Stimulated activated CD4-positive, alpha-beta T cell treated with anti-CD3 and anti-CD28 coated beads, Interleukin-1b, Interleukin-23, amount 100 ng/mL, for 24 hours (primary cell): ENCODE measurements at regions not wholly inside any gene's neighbourhood (a gene's known extent, or its start where the extent isn't known, plus 50 kb on each side); places are given as distances from the start of the nearest gene placed in this dataset.
"Not testable (repeated sequence)": the region's sequence is repeated elsewhere in the genome, so short reads cannot be mapped to it uniquely, and the experiment has no call there.

Experiments
- DNase-seq, 4 experiments: peaks; one replicate each; pipeline ENCODE4 v3.0.0-alpha.2; 2020; ENCODE audit warnings: low read depth in 4 of 4, low spot score in 1 of 4

DNA sequence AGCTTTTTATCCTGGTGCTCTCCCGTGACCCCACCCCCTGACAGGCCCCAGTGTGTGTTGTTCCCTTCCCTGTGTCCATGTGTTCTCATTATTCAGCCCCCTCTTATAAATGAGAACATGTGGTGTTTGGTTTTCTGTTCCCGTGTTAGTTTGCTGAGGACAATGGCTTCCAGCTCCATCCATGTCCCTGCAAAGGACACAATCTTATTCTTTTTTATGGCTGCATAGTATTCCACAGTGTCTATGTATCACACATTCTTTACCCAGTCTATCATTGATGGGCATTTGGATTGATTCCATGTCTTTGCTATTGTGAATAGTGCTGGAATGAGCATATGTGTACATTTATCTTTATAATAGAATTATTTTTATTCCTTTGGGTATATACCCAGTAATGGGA lies 360.5 kb downstream of the GATA3 start:
- not testable (repeated sequence) for DNase-seq

DNA sequence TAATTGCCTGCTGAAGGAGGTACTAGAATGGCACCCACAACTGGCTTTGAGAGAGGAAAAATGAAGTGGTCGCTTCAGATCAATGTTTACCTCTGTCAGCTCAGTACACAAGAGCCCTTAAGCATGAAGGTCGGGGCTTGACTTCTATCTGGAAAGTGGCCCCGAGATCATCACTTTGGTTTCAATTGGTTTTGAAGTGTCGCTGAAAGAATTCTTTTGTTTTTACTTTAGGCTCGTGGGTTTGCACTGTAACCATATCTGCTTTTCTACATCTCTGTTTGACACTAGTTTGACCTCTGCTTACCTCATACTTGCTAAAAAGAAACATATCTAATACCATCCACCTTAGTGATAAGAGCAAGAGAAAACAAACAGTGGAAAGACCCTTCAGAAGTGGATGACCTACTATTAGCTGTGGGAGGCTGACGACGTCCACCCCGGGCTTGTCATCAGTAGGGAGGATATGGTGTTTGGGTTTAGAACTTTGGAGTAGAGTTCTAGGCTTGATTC lies 361.8 kb downstream of the GATA3 start:
- no peak for DNase-seq

- no peak for DNase-seq
Observed at GRCh38 chr10:8416760-8417159, 362.3 kb downstream of the GATA3 start.

DNA sequence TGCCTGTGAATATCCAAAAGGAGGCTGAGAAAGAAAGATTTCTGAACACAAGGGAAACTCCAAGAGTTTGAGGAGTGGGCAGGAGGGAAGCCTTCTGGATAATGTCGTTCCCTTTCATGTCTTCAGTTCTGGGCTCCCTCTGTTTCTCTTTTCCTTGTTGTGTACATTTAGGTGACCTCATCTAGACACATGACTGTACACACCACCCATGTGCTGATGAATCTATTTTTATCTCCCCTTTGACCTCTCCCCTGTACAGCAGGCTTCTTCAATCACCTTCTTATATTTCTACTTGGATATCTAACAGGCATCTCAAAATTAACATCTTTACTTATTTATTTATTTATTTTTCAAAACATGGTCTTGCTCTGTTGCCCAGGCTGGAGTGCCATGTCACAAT lies 363.1 kb downstream of the GATA3 start:
- no peak for DNase-seq

- no peak for DNase-seq
Observed at GRCh38 chr10:8418631-8419030, 364.1 kb downstream of the GATA3 start.

GRCh38 chr10:8420182-8420581 lies 365.7 kb downstream of the GATA3 start:
- no peak for DNase-seq

- no peak for DNase-seq
Observed at GRCh38 chr10:8424555-8425211, 370.2 kb downstream of the GATA3 start.

GRCh38 chr10:8428654-8429053 lies 374.2 kb downstream of the GATA3 start:
- DNase-seq: no peak

DNA sequence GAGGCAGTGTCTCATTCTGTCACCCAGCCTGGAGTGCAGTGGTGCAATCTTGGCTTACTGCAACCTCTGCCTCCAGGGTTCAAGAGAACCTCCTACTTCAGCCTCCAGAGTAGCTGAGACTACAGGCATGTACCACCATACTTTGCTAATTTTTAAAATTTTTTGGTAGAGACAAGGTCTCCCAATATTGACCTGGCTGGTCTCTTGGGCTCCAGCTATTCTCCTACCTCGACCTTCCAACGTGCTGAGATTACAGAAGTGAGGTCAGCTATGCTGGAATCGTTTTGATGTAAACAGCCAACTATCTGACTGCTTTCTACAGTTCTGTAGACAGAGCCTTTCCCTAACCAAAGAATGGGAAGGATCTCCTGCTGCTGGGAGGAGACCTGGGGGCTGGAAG lies 375.8 kb downstream of the GATA3 start:
- DNase-seq: no peak

GRCh38 chr10:8431511-8431910 lies 377.0 kb downstream of the GATA3 start:
- no peak for DNase-seq

DNA sequence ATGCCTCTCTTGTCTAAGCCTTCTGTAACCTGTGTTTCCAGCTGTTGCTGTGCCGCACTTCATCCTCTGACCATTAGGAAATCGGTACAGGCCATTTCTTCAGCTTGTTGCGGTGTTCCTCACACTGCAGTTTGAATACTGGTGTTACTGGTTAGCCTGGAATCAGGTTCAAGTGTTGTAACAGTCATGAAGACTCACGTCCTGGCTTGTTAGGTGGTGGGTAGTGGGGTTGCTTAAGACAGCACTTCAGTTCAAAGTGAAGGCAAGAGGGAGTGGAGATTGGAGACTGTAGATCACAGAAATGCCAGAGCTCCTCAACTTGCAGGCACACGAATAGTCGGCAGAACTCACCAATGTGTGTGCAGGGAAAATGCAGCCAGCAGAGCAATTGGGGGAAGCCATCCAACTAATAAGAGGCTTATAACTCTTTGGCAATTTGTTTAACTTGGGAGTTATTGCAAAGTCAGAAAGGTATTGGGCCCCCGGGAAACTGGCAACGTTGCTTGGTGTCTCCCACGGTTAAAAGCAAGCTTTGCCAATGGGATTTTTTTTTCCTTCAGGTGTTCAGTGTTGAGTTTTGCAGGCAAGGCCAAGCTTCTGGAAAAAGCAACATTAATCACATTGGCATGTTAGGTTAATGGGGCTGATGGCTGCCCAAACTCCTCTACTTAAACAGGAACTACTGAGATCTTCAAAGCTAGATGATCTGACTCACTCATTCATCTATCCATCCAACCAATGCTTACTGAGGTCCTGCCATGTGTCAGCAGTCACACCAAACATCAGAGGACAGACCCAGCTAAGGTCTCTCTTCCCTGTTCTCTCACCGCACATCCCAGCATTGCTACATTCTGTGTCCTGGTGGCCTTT lies 380.9 kb downstream of the GATA3 start:
- no peak for DNase-seq

- no peak for DNase-seq
Observed at GRCh38 chr10:8437896-8438295, 383.4 kb downstream of the GATA3 start.

DNA sequence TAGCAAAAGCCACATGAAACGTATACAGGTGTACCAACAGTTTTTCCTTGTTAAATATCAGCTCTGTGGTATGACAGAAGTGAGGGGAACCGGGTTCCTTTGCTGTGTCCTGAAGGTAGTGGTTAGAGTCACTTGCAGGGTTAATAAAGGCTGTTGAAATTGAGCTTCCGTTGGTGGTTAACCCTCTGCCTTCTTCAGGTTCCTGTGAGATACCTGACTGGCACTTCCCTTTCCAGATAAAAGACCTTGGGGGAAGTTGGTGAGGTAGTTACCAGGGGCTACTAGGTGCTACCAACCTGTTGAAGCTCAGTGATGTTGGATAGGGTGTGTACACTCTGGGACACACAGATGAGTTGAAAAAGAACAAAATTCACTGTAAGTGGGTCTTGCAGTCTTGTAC lies 384.1 kb downstream of the GATA3 start:
- no peak for DNase-seq

- DNase-seq: no peak
Observed at GRCh38 chr10:8439040-8439439, 384.6 kb downstream of the GATA3 start.

GRCh38 chr10:8444630-8445029 lies 390.1 kb downstream of the GATA3 start:
- DNase-seq: no peak

DNA sequence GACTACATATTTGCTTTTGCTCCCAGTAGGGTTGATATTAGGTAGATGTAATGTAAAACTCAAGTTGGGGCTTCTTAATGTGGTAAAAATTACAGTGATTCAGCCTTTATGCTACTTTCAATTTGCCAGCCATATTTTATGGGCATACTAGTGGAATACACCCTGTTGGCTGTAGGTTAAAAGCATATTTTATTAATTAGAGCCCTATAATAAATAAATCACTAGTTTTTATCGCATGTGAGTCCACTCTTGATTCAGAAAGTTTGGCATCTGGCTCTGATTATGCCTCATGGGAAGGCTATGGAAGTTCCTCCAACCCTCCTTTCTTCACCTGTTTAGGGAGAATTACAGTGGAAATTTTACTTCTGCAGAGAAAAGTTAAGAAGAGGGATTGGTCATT lies 390.9 kb downstream of the GATA3 start:
- no peak for DNase-seq

DNA sequence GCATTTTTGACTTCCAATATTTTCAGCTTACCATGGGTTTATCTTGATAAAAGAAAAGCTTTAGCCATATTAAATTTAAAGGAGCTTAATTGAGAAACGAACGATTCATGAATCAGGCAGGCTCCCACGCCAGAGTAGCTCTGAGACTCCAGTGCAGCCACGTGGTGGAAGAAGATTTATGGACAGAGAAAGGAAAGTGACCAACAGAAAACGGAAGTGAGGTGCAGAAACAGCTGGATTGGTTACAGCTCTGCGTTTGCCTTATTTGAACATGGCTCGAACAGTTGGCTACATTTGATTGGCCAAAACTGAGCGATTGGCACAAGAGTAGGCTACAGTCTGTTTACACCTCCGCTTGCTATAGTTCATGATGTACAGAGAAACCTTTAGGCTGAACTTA lies 395.4 kb downstream of the GATA3 start:
- DNase-seq: no peak

DNA sequence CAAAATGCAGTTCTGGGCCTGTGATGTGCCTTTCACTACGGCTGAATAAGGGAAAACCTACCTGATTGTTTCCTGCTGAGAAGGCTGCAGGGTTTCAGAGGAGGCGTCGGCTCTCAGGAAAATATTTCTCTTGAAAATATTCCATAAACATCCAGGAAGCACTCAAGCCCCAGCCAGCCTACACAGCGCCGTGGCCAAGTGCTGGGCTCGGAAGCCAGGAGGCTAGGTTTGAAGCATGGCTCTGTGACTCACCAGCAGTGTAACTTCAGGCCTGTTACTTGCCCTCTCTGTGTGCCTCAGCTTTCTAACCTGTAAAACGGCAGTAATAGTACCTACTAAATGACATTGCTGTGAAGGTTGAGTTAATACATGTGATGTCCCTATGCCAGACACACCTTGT lies 399.1 kb downstream of the GATA3 start:
- DNase-seq: no peak

DNA sequence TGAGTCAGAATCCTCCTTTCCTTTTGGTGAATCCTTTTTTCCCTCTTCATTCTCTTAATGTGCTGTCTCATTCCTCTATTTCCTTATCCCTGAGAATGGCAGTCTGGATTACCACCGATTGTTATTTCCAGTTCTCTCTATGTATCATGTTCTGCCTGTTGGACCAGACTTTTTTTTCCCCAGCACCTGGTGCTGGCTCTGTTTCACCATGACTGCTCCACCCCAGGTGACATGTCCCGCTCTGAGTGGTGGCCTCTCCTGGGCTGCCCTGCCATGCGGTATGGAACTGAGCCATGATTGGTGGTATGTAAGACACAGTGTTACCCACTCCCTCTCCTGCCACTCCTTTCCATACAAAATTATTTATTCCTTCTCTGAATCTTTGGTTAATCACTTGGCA lies 399.9 kb downstream of the GATA3 start:
- DNase-seq: no peak

DNA sequence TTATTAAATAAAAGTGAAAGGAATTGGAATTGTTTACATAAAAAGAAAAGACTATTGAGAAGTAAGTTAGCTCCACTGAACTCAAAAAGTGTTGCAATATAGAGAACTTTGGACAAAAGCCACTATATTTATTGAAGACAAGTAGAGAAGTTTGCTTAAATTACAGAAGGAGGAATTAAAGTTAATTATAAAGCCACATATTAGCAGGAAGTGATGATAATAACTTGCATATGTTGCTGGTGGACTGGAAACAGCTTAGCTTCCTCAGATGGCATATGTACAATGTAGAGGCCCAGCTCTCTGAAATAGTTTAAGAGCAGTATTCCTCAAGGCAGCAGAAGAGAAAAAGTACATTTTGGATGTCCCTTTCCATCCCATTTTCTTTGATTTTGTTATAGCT lies 400.7 kb downstream of the GATA3 start:
- no peak for DNase-seq

DNA sequence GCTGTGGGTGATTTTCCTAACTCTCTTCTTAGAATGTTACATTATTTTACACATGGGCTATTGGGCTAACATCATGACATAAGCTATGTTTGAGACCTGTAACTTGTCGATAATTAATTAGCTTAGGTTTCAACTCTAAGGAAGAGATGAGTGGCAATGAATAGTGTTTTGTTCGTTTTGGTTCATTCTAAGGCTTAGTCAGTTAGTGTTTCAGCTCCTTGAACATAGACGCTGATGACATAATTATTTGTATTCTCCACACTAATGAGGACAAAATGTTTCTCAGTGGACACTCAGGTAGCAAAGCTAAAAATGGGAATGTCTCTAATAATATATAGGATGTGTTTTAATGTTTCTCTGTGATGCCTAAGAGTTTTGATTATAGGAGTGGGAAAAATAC lies 401.9 kb downstream of the GATA3 start:
- no peak for DNase-seq

- no peak for DNase-seq
Observed at GRCh38 chr10:8460626-8461025, 406.1 kb downstream of the GATA3 start.

DNA sequence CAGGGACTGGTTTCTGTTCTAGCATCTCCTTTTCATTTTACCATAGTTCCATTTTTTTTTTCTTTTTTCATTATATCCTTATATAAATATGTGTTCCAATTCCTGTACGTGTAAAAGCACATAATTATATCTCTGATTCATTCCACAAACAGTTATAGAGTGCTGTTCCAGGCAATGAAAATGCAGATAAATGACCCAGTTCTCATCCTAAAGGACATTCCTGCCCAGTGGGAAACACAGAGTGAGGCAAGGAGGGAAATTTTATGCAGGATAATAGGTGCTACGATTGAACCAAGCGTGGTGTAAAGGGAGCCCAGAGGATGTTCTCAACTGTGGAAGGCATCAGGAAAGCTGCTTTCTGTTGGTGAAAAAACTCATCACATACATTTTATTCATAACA lies 408.1 kb downstream of the GATA3 start:
- no peak for DNase-seq
